HG02642 (cell line): ENCODE measurements at regions not wholly inside any gene's neighbourhood (a gene's known extent, or its start where the extent isn't known, plus 50 kb on each side); places are given as distances from the start of the nearest gene placed in this dataset.
A peak's percentile ranks its signal among the peaks of the same experiment; 100 is the strongest.

ENCODE experiments used
- ATAC-seq: cut with Tn5 transposase; IDR thresholded peaks from one replicate; pipeline ENCODE4 v1.9.1; 2021; ENCODE audit warnings: mild to moderate bottlenecking; ENCODE audit not compliant: unreplicated experiment, poor library complexity

DNA sequence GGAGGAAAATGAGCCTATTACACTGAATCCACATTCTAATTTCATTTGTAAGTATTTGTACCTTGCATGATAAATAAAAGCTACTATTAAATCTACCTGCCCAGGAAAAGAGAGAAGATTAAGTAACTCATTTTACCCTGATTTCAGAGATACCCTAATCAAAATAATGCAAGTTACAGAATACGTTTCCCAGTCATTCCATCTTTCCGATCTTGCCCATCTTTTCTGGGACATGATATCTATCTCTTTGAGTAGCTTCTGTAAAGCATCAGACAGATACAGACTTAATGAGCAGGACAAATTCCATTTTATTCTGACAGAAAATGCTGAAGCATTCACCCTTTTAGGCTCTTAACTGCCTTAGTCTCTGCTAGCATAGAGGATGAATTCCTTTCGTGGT lies 56.6 kb downstream of the SPRY2 start:
- no peak for ATAC-seq

DNA sequence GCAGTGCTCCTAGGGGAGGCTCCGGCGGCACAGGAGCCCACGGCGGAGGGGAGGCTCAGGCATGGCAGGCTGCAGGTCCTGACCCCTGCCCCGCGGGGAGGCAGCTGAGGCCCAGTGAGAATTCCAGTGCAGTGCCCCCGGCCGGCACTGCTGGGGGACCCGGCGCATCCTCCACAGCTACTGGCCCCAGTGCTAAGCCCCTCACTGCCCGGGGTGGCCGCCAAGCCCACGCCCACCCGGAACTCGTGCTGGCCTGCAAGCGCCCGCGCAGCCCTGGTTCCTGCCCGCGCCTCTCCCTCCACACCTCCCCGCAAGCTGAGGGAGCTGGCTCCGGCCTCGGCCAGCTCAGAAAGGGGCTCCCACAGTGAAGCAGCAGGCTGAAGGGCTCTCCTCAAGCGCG lies 62.2 kb downstream of the SPRY2 start:
- ATAC-seq, result no peak

GRCh38 chr13:80276371-80277289 lies 64.3 kb downstream of the SPRY2 start:
- ATAC-seq, result no peak

DNA sequence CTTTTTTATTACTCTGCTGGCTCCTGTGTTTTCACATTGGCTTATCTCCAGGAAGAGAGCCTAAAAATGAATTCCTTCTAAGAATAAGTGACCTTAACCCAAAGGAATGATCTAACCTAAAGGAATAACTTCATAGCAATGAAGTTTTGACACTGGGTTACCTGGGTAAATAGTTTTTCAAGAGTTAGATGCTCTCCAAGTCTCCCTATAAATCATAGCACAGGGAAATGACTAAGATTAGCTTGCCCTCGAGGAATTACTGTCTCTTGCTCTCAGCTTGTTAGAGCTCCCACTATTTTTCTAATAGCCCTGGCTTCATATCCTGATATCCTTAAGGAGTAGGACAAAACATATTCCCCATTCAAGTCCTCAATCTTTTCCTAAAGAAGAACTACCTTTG lies 66.3 kb downstream of the SPRY2 start:
- ATAC-seq, result no peak

GRCh38 chr13:80273718-80274117 lies 67.2 kb downstream of the SPRY2 start:
- no peak for ATAC-seq

DNA sequence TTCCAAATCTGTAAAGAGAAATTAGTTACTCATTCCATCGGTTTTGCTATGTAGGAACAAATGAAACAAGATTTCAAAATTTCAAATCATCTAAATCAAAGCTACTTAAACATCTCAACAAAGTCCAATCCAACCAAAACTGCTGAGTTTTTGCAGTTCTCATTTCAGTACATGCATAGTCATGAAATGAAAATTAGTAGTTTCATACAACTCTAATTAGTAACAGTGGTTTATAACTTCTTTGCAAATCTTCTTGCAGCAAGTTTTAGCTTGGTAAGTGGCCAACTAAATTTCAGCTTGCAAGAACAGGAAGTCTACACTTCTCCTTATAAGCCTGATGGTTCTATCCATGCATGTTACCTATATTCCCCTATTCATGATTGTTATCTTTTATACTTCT lies 75.6 kb downstream of the SPRY2 start:
- no peak for ATAC-seq

- no peak for ATAC-seq
Measured at GRCh38 chr13:80263745-80264513, 77.0 kb downstream of the SPRY2 start.

GRCh38 chr13:80262051-80262695 lies 78.8 kb downstream of the SPRY2 start:
- no peak for ATAC-seq

DNA sequence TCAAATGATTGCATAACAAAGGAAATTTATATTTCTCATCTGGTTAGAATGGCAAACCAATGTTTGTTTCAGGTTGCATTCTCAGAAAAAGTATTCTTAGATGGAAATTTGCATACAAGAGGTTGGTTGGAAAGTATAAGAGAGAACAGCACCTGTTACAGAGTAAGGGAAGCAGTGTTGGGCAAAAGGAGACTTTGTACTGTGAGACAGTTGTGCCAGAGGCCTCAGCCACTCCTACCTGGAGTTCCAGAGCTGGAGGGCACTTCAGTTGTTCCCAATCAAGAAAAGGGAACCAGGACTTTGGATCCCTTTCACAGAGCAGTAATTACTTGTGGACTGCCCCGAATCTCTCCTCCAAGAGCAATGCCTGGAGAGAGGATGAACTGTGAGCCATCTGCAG lies 81.8 kb downstream of the SPRY2 start:
- ATAC-seq, result peak; percentile 53

DNA sequence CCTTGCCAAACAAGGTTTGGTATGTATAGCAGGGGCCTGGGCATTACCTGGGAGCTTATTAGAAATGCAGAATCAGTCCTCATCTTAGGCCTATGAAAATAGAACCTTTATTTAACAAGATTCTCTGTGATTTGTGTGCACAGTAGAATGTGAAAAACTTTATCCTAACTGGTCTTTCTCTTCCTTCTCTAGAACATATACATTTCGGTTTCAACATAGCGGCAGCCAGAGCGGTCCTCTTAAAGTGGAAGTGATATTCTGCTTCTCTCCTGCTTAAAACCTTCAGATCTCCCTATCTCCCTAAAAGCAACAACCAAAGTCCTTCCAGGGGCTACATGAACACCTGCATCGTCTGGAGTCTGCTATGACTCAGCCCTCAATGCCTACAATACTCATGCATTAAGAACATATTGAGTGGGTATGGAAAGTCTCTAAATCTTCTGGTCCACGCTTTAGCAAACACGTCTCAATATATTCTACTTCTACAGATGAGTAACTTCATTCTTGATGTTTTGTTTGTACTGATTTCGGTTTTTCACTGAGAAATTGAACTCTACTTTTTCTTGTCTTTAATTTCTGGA lies 84.5 kb downstream of the SPRY2 start:
- ATAC-seq, result peak; percentile 69

DNA sequence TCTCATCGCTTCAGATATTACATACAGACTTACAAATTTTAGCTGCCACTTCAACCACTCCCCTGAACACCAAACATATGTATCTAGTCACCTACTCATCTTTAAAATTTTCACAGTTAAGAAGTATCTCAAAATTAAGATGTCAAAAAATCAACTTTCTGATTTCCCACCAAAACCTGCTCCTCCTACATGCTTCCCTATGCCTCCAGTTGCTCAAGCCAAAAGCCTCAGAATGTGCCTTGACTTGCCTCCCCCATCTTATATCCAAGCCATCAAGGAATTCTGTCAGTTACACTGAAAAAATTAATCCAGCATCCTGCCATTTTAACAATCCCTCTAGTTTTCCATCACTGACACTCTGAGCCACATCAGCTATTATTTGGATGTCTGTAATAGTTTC lies 85.0 kb downstream of the SPRY2 start:
- ATAC-seq, result no peak

GRCh38 chr13:80251403-80251802 lies 89.5 kb downstream of the SPRY2 start:
- no peak for ATAC-seq

- ATAC-seq, result no peak
Measured at GRCh38 chr13:80250213-80250810, 90.6 kb downstream of the SPRY2 start.

- no peak for ATAC-seq
Measured at GRCh38 chr13:80249516-80250212, 91.3 kb downstream of the SPRY2 start.

DNA sequence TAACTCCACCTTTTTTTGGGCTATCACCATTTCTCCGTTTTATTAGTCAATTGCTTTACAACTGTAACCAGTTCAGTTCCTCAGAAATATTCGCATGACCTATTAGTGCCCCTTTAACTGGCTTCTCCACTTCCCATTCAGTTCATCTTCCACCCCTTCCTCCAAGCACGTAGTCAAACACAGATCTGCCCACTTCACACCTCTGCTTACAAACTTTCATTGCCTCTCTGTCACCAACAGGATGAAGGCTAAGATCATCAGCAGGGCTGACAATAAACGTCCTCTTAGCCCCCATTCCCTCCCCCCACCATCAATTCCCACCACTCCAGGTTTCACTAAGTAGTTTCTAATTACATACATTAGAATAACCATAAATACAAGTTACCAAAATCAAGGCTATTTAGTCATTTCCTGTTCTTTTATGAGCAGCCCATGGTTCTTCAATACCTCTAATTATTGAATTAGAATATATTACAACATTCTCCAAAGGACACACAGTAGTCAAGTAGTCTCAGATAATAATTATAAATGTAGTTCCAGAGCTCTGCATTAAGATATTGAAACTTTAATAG lies 95.7 kb downstream of the SPRY2 start:
- no peak for ATAC-seq

DNA sequence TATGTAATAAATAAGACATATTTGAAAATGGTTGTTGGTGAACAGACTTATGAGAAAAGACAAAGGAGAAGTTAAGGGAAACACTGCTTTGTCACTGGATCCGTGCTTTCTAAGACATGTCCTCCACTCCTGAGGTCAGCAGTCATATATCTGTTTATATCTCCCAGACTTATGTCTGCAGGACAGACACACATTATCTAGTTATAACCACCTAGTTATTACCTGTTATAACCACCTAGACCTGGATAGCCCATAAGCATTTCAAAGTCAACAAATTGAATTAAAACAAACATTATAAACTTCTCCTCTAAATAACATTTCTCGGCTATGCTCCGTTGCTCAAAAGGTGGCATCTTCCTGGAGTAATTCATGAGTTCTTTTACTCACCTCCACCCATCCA lies 96.4 kb downstream of the SPRY2 start:
- ATAC-seq, result no peak

- ATAC-seq, result no peak
Measured at GRCh38 chr13:80242728-80243427, 98.0 kb downstream of the SPRY2 start.

- no peak for ATAC-seq
Measured at GRCh38 chr13:80239571-80240255, 101.2 kb downstream of the SPRY2 start.
